NCI-H524 treated with DMSO at 0.1 percent for 48 hours (cell line): ENCODE measurements at regions not wholly inside any gene's neighbourhood (a gene's known extent, or its start where the extent isn't known, plus 50 kb on each side); places are given as distances from the start of the nearest gene placed in this dataset.
"Not testable (repeated sequence)": the region's sequence is repeated elsewhere in the genome, so short reads cannot be mapped to it uniquely, and the experiment has no call there.

ENCODE experiments used
- DNase-seq: peaks from one replicate; lab custom pipeline; 2025; lab: John Stamatoyannopoulos, UW

DNA sequence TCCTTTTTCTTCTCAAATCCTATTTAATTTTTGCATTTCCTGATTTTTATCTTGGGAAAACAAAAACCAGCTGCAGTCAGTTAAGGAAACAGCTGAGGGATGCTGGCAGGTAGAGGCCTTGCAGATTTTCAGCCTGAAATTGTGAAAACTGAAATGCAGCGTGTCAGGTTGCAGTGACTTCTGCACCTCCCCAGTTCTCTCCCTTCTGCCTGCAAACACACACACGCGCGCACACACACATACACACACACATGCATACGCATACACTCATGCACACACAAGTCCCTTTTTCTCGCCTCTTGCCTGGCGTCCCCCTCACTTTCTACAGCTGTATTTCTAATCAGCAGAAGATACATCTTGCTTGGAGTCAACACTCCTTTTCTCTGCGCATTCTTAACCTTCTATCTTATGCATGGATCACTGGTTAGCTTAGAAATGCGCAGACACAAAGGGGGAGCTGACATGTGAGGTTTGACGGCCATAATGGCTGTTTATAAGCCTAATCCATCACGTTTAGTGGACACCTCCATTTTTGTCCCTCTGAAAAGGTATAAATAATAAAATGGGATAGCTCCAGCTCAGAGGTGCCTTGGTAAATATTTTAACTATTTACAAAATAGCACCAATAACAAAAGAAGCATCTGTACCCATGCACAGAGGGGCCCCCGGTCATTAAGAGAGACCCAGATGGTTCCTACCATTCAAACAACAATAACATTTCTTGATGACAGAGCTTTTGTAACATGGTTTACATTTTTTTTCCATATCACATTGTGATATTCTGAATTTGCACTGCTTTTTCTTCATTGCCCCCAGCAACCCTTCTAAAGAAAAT is 392.1 kb upstream of the SALL1 start:
- no peak for DNase-seq

DNA sequence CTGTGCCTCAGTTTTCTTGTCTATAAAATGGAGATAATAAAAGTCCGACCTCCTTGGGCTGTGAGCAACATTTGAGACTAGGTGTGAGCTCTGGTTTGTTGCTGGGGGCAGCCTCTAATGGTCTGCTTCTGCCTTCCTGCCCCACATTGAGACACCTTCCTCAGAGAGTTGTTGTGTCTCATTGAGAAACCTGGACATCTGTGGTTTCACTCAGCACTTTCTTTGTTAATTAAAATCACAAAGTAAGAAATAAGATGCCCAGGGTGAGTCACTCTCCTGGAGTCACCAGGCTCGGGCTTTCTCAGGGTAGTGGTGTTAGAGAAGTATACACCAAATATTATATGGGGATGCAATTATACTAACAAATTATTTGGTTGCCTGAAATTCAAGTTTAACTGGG is 389.2 kb upstream of the SALL1 start:
- DNase-seq: no peak

DNA sequence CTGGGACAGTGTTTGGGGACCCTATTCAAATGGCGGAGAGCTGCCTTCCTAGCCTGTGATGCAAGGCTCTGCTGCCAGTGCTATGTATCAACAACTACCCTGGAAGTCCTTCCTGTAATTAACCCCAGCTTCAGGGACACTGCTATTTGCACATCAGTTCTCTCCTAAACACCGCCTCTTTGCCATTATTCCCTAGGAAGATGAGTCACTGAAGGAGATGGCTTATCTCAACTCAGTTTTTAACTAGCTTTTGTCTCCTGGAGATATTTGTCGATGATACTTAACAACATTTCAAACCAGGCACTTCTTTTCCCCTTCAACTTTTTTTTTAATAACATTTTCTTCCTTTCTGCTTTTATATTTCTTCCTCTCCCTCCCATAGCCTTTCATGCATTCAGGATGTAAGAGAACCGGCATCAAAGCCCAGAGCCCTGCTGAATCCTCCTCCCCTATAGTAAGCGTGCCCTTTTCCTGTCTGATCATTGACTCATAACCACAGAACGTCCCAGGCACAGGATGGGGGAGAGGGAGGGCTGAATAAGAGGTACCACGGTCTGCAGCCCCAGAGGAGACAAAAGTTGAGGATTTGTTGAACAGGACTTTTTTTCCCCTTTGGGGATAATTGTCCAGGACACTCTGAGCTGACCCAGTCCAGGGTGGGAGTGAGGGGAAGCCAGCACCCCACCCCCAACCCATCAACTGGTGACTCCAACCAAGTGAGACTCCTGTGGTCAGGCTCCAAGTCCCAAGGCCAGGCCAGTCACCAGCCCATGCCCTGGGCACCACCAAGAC is 387.8 kb upstream of the SALL1 start:
- no peak for DNase-seq

- no peak for DNase-seq
Measured at GRCh38 chr16:51535591-51535990, 384.5 kb upstream of the SALL1 start.

- DNase-seq: no peak
Measured at GRCh38 chr16:51532551-51532950, 381.5 kb upstream of the SALL1 start.

DNA sequence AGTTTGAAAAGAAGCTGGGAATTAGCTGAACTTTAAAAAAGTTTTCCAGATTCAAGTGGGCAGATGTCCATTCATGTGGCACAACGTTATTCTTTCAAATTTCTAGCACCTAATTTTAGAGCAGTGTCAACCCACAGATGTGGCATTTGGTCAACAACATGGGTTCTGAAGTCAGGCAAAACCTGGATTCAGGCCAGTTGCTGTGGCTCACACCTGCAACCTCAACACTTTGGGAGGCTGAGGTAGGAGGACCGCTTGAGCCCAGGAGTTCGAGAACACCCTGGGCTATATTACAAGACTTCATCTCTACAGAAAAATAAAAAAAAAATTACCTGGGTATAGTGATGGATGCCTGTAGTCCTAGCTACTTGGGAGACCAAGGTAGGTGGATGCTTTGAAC is 380.2 kb upstream of the SALL1 start:
- DNase-seq: no peak

DNA sequence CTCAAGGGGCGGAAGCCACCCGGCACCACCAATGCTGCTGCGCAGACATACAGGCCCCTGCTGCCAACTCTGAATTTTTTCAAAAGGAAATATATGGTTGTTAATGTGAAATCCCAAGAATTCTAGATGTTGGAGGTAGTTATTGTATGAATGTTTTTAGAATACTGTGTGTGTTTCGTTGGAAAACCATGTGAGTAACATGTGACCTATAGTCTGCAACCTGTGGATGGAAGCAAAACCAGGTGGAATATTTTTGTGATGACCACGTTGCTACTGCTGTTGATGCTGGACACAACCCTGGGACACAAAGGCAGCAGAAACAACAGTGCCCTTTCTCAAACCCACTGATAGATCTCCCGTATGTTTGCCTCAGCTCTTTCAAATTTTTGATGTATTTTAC is 376.3 kb upstream of the SALL1 start:
- no peak for DNase-seq

GRCh38 chr16:51526621-51527020 is 375.6 kb upstream of the SALL1 start:
- no peak for DNase-seq

- DNase-seq: no peak
Measured at GRCh38 chr16:51524555-51525373, 373.7 kb upstream of the SALL1 start.

GRCh38 chr16:51524070-51524469 is 373.0 kb upstream of the SALL1 start:
- no peak for DNase-seq

GRCh38 chr16:51523400-51523799 is 372.3 kb upstream of the SALL1 start:
- no peak for DNase-seq

GRCh38 chr16:51522902-51523301 is 371.8 kb upstream of the SALL1 start:
- DNase-seq: no peak

DNA sequence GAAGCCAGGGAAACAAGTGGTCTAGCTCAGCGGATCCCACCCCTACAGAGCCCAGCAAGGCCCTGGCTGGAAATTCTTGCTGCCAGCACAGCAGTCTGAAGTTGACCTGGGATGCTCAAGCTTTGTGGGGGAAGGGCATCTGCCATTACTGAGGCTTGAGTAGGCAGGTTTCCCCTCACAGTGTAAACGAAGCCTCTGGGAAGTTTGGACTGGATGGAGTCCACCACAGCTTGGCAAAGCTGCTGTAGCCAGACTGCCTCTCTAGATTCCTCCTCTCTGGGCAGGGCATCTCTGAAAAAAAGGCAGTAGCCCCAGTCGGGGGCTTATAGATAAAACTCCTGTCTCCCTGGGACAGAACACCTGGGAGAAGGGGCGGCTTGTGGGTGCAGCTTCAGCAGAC is 365.9 kb upstream of the SALL1 start:
- not testable (repeated sequence) for DNase-seq

DNA sequence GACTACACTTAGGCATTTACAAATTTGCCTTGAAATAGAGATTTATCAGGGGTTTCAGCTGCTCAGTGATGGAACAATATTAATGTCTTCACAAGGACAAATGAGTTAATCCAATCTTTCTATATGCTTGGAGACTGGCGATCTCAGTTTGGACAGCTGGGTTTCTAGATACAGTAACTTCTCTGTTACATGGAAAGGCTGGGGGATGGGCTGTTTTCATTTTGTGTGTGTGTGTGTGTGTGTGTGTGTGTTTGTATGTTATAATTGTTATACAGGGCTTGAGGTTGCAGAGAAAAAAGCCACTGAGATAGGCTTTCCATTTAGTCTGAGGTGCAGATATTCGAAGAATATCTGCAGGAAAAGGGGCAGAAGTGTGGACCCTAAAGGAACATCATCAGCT is 359.3 kb upstream of the SALL1 start:
- no peak for DNase-seq

DNA sequence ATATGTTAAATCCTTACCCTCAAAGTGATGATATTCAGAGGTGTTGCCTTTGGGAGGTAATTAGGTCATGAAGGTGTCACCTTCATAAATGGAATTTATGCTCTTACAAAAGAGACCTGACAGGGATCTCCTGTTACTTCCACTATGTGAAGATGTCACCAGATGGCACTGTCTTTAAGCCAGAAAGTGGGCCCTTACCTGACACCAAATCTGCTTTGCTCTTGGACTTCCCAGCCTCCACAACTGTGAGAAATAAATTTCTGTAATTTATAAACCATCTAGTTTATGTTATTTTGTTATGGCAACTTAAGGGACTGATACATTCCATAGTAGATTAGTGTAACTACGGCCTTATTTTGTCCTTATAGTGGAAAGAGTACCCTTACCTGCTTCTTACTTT is 358.3 kb upstream of the SALL1 start:
- no peak for DNase-seq

DNA sequence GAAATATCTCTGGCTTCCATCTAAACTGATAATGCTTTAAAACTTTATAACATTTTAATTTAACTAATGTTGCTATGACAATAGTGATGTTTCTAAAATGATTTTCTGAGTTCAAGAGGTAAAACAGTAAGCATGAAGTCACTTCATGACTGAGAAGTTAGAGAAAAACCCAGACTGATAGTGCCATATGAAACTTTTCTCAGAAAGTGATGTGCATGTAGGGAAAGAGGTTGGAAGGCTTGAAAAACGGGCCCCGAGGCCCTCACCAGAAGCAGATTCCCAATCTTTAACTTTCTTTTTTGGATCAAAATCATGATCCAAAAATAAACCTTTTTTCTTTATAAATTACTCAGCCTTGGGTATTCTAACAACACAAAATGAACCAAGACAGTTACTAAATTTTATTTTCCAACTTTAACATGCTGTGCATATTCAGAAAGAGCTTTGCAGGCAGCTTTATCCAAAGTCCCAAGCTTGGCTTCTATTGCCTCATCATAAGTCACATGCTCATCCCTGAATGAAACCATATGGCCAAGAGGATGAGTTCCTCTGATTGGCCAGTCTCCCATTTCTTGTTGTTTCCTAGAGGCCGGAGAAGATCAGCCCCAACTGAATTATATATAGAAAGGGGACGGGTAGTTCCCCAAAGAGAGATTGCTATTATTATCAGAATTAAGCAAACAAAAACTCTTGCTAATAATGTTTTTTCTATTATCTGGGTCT is 357.6 kb upstream of the SALL1 start:
- no peak for DNase-seq

- no peak for DNase-seq
Measured at GRCh38 chr16:51507286-51507685, 356.2 kb upstream of the SALL1 start.

GRCh38 chr16:51500306-51500705 is 349.2 kb upstream of the SALL1 start:
- DNase-seq: no peak

DNA sequence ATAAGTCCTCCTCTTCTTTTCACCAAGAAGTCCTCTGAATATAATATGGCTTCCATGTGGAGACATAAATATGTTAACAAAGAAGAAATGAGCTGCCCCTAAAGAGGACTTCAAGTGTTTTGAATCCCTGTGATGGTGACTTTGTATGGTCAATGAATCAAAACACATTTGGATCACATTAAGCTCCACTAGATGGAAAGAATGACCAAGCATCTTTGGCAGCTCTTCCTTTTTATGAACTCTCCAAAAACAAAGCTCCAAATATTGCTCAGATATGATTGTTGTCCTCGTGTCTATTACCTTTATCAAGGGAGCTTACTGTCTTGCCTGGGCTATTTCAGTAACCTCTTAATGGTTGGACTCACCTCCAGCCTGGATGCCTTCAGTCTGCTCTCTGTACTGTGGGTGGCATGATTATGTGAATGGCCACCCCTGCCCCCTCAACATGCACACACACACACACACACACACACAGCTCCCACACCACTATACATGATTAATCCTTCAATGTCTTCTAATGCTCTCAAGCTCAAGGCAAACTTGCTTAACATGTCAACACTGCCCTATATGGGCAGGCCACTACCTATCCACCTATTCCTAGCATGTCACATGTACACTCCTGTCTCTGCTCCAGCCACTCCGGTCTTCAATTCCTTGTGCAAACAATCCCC is 346.6 kb upstream of the SALL1 start:
- DNase-seq: no peak

- DNase-seq: no peak
Measured at GRCh38 chr16:51490866-51491265, 339.8 kb upstream of the SALL1 start.

DNA sequence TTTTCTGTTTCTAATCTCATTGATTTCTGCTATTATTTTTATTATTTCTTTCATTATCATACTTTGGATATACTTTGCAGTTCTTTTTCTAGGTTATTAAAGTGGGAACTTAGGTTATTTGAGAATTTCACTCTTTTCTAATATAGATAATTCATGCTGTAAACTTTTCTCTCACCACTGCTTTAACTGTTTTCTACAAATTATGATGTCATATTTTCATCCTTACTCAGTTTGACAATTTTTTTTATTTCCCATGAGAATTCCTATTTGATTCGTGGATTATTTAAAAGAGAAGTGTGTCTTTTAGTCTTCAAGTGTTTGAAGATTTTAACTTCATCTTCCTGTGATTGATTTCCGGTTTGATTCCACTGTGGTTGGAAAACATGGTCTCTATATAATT is 336.8 kb upstream of the SALL1 start:
- no peak for DNase-seq
